Neural progenitor cell (in vitro differentiated cells): ENCODE measurements at regions not wholly inside any gene's neighbourhood (a gene's known extent, or its start where the extent isn't known, plus 50 kb on each side); places are given as distances from the start of the nearest gene placed in this dataset.
"Not testable (repeated sequence)": the region's sequence is repeated elsewhere in the genome, so short reads cannot be mapped to it uniquely, and the experiment has no call there.

Source experiments
- DNase-seq: peaks from one replicate; pipeline ENCODE4 v3.0.0-alpha.2; 2016; ENCODE audit warnings: low spot score
- H2AFZ ChIP-seq: fragments of 200-600 bp; sonication (generic); replicated peaks from 2 replicates; pipeline ENCODE4 v1.6.1; 2016; ENCODE audit warnings: antibody characterized with exemption
- H3F3A ChIP-seq: fragments of 200-600 bp; sonication (generic); 2 replicates; pipeline ENCODE4 v1.6.1; 2016; ENCODE audit warnings: antibody characterized with exemption, low read depth
- H3K27ac ChIP-seq: fragments of 200-600 bp; sonication (generic); 2 replicates; pipeline ENCODE4 v1.5.1; 2016; ENCODE audit warnings: mild to moderate bottlenecking
- H3K27me3 ChIP-seq: fragments of 200-600 bp; sonication (generic); 2 replicates; pipeline ENCODE4 v1.6.1; 2016; ENCODE audit warnings: mild to moderate bottlenecking, moderate library complexity
- H3K36me3 ChIP-seq: fragments of 200-600 bp; sonication (generic); 2 replicates; pipeline ENCODE4 v1.5.1; 2016
- H3K4me1 ChIP-seq: fragments of 200-600 bp; sonication (generic); 2 replicates; pipeline ENCODE4 v1.6.1; 2016; ENCODE audit warnings: mixed run types
- H3K4me2 ChIP-seq: fragments of 200-600 bp; sonication (generic); 2 replicates; pipeline ENCODE4 v1.6.1; 2016
- H3K4me3 ChIP-seq: fragments of 200-600 bp; sonication (generic); 2 replicates; pipeline ENCODE4 v1.5.1; 2016
- H3K79me2 ChIP-seq: fragments of 200-600 bp; sonication (generic); 2 replicates; pipeline ENCODE4 v1.6.1; 2016; ENCODE audit warnings: low read depth
- H3K9ac ChIP-seq: fragments of 200-600 bp; sonication (generic); 2 replicates; pipeline ENCODE4 v1.6.1; 2016
- H3K9me3 ChIP-seq: fragments of 200-600 bp; sonication (generic); 2 replicates; pipeline ENCODE4 v1.5.1; 2016; ENCODE audit warnings: low read depth
- H4K20me1 ChIP-seq: fragments of 200-600 bp; sonication (generic); 2 replicates; pipeline ENCODE4 v1.6.1; 2016; ENCODE audit warnings: low read depth
- H3K27ac Mint-ChIP-seq: 3 replicates; pipeline ENCODE4 v1.8.0; 2021; ENCODE audit warnings: mixed read lengths
- H3K27me3 Mint-ChIP-seq: 2 replicates; pipeline ENCODE4 v1.8.0; 2022; ENCODE audit warnings: low read depth, mild to moderate bottlenecking, inconsistent platforms, moderate library complexity, mixed read lengths; ENCODE audit not compliant: insufficient read depth
- H3K36me3 Mint-ChIP-seq: 3 replicates; pipeline ENCODE4 v1.8.0; 2021; ENCODE audit warnings: mixed read lengths
- H3K4me1 Mint-ChIP-seq: 3 replicates; pipeline ENCODE4 v1.8.0; 2021; ENCODE audit warnings: mixed read lengths
- H3K4me3 Mint-ChIP-seq: 3 replicates; pipeline ENCODE4 v1.8.0; 2021; ENCODE audit warnings: mild to moderate bottlenecking, moderate library complexity, mixed read lengths
- H3K9me3 Mint-ChIP-seq: 3 replicates; pipeline ENCODE4 v1.8.0; 2020; ENCODE audit warnings: mixed read lengths
- EZH2 ChIP-seq: fragments of 200-600 bp; sonication (generic); IDR thresholded peaks from 2 replicates; pipeline ENCODE4 v1.6.1; 2017; ENCODE audit warnings: antibody characterized with exemption, mild to moderate bottlenecking, moderate library complexity
- EZH2phosphoT487 ChIP-seq: fragments of 200-600 bp; sonication (generic); IDR thresholded peaks from 2 replicates; pipeline ENCODE4 v1.6.1; 2017; ENCODE audit warnings: antibody characterized with exemption
- TF ChIP-seq, protein P1 (sequence below): fragments of 200-600 bp; sonication (generic); IDR thresholded peaks from 2 replicates; pipeline ENCODE4 v1.5.1; 2017; ENCODE audit warnings: antibody characterized with exemption, mild to moderate bottlenecking

DNA sequence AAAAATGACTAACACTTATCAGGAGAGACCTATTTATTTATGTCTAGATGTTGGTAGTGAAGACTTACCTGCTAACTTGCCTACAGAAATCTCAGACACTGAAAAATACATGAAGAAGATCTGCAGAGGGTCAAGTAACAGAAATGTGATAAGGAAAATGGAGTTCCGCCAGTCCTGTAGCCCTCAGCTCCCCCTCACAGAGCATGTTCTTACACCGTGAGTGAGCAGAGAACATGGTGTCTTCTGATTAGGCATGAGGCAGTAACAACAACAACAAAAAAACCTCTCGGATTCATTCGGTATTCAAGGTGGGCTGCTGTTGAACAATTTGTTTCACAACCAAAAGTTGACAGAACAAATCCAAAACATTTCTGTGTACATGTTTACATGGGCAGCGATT, 162.0 kb upstream of the SNX2 start:
- no peaks in the 10 kb centered on the region for H3K79me2 ChIP-seq
- H4K20me1 ChIP-seq: no peaks in the 10 kb centered on the region
- Mint-ChIP-seq H3K9me3 (no peaks in the 10 kb centered on the region), H3K4me3 (no peak overlapping the region), H3K27ac (no peak overlapping the region), H3K36me3 (no peaks in the 10 kb centered on the region), H3K27me3 (no peaks in the 10 kb centered on the region), H3K4me1 (peaks cover 13% of the 10 kb centered on the region)
- no peaks in the 10 kb centered on the region for H3K27me3 ChIP-seq
- no peaks in the 10 kb centered on the region for H3K4me1 ChIP-seq
- no peaks in the 10 kb centered on the region for H3K9me3 ChIP-seq
- no peak overlapping the region for H2AFZ ChIP-seq
- H3F3A ChIP-seq: no peaks in the 10 kb centered on the region
- no peak overlapping the region for H3K4me3 ChIP-seq
- H3K36me3 ChIP-seq: no peaks in the 10 kb centered on the region
- TF ChIP-seq, protein P1, sequence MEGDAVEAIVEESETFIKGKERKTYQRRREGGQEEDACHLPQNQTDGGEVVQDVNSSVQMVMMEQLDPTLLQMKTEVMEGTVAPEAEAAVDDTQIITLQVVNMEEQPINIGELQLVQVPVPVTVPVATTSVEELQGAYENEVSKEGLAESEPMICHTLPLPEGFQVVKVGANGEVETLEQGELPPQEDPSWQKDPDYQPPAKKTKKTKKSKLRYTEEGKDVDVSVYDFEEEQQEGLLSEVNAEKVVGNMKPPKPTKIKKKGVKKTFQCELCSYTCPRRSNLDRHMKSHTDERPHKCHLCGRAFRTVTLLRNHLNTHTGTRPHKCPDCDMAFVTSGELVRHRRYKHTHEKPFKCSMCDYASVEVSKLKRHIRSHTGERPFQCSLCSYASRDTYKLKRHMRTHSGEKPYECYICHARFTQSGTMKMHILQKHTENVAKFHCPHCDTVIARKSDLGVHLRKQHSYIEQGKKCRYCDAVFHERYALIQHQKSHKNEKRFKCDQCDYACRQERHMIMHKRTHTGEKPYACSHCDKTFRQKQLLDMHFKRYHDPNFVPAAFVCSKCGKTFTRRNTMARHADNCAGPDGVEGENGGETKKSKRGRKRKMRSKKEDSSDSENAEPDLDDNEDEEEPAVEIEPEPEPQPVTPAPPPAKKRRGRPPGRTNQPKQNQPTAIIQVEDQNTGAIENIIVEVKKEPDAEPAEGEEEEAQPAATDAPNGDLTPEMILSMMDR: no peak
- TF ChIP-seq EZH2phosphoT487: no peak
- TF ChIP-seq EZH2: no peak
- H3K4me2 ChIP-seq: no peak overlapping the region
- H3K9ac ChIP-seq: no peak overlapping the region
- no peak for DNase-seq
- H3K27ac ChIP-seq: no peak overlapping the region

DNA sequence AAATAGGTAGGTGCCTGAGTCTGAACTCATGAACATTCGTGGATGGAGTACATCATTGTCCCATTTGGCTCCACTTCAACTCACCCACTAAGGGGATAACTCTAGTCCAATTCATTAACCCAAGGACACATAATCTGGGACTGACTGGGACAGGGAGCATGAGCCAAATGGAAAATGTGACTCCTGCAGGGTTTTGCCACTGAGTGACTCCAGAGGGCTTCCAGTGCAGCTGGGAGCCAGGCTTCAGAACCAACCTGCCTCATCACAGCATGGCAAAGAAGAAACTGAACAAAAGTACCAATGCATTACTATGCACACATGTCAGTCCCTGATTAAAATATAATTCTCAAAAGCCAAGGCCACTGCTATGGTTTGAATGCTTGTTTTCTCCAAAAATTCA, 159.7 kb upstream of the SNX2 start:
- Mint-ChIP-seq H3K36me3 (no peaks in the 10 kb centered on the region), H3K27ac (no peak overlapping the region), H3K4me3 (no peak overlapping the region), H3K4me1 (peaks cover 13% of the 10 kb centered on the region), H3K27me3 (no peaks in the 10 kb centered on the region), H3K9me3 (no peaks in the 10 kb centered on the region)
- Histone ChIP-seq H3K4me1 (no peaks in the 10 kb centered on the region), H3K9ac (no peak overlapping the region), H3K27ac (no peak overlapping the region), H2AFZ (no peak overlapping the region), H3K79me2 (no peaks in the 10 kb centered on the region), H4K20me1 (no peaks in the 10 kb centered on the region), H3F3A (no peaks in the 10 kb centered on the region), H3K9me3 (no peaks in the 10 kb centered on the region), H3K36me3 (no peaks in the 10 kb centered on the region), H3K27me3 (no peaks in the 10 kb centered on the region), H3K4me2 (no peak overlapping the region), H3K4me3 (no peak overlapping the region)
- TF ChIP-seq, protein P1: no peak
- TF ChIP-seq EZH2 (no peak), EZH2phosphoT487 (no peak)
- DNase-seq: no peak

DNA sequence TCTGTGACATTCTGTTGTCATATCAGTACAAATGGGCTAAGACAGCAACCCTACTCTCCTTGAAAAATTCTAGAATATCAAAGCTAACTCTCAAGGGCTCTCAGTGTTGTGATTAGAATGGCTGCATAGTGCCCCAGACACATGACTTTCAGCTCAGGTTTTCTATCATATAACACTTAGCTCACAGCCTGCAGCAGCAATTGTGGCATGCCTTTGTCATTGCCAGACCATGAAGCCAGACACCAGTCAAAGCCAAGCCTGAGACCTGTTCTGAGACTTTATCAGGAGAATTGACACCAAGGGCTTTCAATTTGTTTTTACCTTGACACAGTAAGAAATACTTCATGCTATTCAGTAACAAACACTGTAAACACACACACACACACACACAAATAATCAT, 159.0 kb upstream of the SNX2 start:
- no peak overlapping the region for H3K4me2 ChIP-seq
- H3K36me3 ChIP-seq: no peaks in the 10 kb centered on the region
- no peaks in the 10 kb centered on the region for H3F3A ChIP-seq
- Mint-ChIP-seq H3K9me3 (no peaks in the 10 kb centered on the region), H3K4me3 (no peak overlapping the region), H3K4me1 (peaks cover 13% of the 10 kb centered on the region), H3K36me3 (no peaks in the 10 kb centered on the region), H3K27me3 (no peaks in the 10 kb centered on the region), H3K27ac (no peak overlapping the region)
- H2AFZ ChIP-seq: no peak overlapping the region
- no peak for TF ChIP-seq EZH2
- TF ChIP-seq EZH2phosphoT487: no peak
- TF ChIP-seq, protein P1: no peak
- no peaks in the 10 kb centered on the region for H3K27me3 ChIP-seq
- no peak overlapping the region for H3K4me3 ChIP-seq
- H4K20me1 ChIP-seq: no peaks in the 10 kb centered on the region
- H3K79me2 ChIP-seq: no peaks in the 10 kb centered on the region
- H3K9ac ChIP-seq: no peak overlapping the region
- no peaks in the 10 kb centered on the region for H3K9me3 ChIP-seq
- no peaks in the 10 kb centered on the region for H3K4me1 ChIP-seq
- H3K27ac ChIP-seq: no peak overlapping the region
- no peak for DNase-seq

DNA sequence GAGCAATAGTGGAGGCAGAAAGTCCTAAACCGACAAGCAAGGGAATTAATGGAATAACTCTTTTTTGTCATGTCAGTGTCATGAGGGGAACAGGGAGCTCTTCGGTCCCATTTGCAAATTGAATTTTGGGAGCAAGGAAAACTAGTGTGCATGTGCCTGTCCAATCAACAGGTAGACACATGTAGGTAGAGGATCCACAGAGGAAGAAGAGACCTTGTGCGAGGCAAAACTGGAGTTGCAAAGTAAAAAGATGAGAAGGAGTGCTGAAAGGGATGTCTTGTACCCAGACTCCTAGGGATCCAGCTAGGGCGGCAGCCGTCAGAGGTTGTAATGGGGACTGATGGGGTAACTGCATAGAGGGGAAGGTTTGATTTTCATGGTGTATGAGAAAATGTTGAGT, 156.8 kb upstream of the SNX2 start:
- not testable (repeated sequence) for H3K27me3 ChIP-seq, H3K27me3 Mint-ChIP-seq, H3K4me2 ChIP-seq, H2AFZ ChIP-seq, H4K20me1 ChIP-seq, H3K4me3 ChIP-seq, H3K79me2 ChIP-seq, H3K9me3 ChIP-seq, H3K9me3 Mint-ChIP-seq, H3K9ac ChIP-seq, H3K36me3 Mint-ChIP-seq, H3K4me1 Mint-ChIP-seq, DNase-seq, H3K27ac ChIP-seq, H3F3A ChIP-seq, H3K27ac Mint-ChIP-seq, H3K36me3 ChIP-seq, H3K4me1 ChIP-seq, H3K4me3 Mint-ChIP-seq

DNA sequence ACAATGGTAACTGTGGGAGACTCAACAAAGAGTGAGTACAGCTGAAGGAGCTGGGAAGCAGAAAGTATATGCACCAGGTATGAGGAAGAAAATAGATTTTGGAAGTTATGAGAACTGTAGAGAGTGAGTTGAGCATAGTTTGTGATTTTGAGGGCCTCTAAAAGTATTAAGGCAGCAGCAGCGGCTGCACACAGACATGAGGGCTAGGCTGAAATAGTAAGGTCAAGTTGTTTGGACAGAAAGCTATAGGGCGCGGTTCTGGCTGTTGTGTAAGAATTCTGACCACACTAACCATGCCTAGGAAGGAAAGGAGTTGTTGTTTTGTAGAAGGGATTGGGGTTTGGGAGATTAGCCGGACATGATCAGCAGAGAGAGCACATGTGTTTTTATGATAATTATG, 154.1 kb upstream of the SNX2 start:
- not testable (repeated sequence) for H3K36me3 ChIP-seq, H3K27me3 ChIP-seq, H3F3A ChIP-seq, DNase-seq, H3K9me3 Mint-ChIP-seq, H3K9me3 ChIP-seq, H3K4me3 Mint-ChIP-seq, H3K27ac ChIP-seq, H4K20me1 ChIP-seq, H3K79me2 ChIP-seq, H3K36me3 Mint-ChIP-seq, H2AFZ ChIP-seq, H3K4me1 ChIP-seq, H3K27me3 Mint-ChIP-seq, H3K27ac Mint-ChIP-seq, H3K4me1 Mint-ChIP-seq, H3K4me3 ChIP-seq, H3K9ac ChIP-seq, H3K4me2 ChIP-seq

DNA sequence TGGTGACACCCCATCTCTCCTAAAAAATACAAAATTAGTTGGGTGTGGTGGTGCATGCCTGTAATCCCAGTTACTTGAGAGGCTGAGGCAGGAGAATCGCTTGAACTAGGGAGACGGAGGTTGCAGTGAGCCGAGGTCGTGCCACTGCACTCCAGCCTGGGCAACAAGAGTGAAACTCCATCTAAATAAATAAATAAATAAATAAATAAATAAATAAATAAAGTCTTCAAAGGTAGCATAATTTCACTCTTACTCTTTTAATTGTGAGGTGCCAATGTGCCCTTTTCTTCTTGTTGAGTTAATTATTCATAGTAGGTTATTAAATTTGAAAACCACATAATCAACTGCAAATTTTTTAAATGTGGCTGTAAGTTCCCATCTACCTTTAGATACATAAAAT, 146.2 kb upstream of the SNX2 start:
- H4K20me1 ChIP-seq, H3K9ac ChIP-seq, H3K9me3 ChIP-seq, H3F3A ChIP-seq, H3K4me2 ChIP-seq, H3K27ac ChIP-seq, H3K36me3 ChIP-seq, DNase-seq, H3K27me3 ChIP-seq, H3K4me3 ChIP-seq, H3K36me3 Mint-ChIP-seq, H3K4me1 Mint-ChIP-seq, H3K9me3 Mint-ChIP-seq, H3K27ac Mint-ChIP-seq, H3K27me3 Mint-ChIP-seq, H2AFZ ChIP-seq, H3K79me2 ChIP-seq, H3K4me1 ChIP-seq, H3K4me3 Mint-ChIP-seq: not testable (repeated sequence)
